GM21526 (cell line): ENCODE measurements at regions not wholly inside any gene's neighbourhood (a gene's known extent, or its start where the extent isn't known, plus 50 kb on each side); places are given as distances from the start of the nearest gene placed in this dataset.

Experiments used
- ATAC-seq: cut with Tn5 transposase; IDR thresholded peaks from one replicate; pipeline ENCODE4 v1.9.1; 2021; ENCODE audit warnings: moderate library complexity; ENCODE audit not compliant: unreplicated experiment, low FRiP score

DNA sequence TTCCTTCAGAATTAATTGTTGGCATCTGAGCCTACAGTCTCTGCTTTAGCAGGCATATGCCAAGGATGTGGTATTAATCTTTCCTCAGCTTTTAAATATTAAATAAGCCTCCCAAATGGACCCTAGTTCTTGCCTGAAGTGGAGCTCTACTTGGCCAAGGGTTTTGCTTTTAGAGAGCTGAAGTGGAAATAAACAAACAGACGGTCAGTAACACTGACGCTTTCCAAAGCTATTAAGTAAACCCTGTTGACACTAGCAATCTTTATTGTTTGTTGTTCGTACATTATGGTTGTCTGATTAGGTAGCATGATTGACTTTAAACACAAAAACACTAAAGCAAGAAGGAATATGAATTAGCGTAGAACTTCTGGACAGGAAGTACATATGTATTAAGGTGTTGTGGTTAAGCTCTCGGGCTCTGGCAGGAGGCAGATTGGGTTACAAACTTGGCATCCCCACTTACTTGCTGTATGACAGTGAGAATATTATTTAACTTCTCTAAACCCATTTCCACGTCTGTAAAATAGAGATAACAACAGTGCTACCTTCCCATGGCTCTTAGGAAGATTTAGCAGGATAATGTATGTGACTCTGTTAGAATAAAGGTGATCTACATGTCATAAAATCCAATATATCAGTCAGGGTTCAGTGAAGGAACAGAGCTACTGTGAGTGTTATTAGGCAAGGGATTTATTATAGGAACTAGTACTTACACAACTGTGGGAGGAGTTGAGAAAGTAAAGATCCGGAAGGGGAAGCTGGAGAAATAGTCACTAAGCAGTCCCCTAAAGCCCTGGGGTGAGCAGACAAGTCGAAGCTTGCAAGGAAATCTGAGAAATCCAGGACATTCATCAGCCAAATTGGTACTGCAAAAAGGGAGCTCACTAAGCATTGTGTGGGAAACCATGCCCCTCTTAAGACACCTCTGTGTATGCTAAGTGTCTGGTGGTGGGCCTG, 92.2 kb upstream of the ATF7IP start:
- ATAC-seq = no peak

DNA sequence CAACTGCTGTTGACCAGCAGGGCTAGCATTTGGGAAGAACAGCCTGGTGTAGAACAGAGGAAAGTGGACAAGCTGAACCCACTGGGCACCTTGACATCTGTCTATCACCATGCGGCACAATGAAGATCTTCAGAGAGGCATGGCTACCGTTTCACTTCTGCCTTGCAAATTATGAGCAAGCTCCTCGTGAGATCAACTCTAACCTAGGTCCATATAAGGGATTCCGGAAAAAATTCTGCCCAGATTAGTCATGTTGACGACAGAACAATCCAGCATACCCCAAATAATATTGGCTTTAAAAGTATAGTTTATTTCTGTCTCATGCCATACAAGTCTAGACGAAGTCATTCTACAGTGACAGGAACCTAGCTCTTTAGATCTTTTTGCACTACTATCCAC, 91.6 kb upstream of the ATF7IP start:
- no peak for ATAC-seq

DNA sequence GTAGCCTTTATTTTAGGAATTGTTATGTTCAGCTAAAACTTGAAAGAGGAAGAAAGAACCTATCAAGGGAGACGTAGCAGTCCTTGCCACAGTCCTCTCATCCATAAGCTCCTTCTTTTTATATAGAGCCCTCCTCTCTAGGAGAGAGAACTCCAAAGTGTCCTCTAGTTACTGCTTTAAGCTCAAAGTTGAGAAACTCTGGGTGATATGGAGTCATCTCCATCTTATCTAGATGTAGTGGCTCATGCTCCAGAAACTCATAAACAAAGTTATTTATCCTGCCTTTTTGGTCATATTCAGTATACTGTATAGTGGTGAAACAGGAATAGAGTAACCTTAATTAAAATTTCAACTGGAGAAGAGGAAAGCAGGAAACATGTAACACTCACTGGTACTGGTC, 90.4 kb upstream of the ATF7IP start:
- ATAC-seq = no peak

GRCh38 chr12:14275886-14276285, 89.6 kb upstream of the ATF7IP start:
- ATAC-seq = no peak

GRCh38 chr12:14278294-14278953, 87.1 kb upstream of the ATF7IP start:
- ATAC-seq = peak; percentile 50

DNA sequence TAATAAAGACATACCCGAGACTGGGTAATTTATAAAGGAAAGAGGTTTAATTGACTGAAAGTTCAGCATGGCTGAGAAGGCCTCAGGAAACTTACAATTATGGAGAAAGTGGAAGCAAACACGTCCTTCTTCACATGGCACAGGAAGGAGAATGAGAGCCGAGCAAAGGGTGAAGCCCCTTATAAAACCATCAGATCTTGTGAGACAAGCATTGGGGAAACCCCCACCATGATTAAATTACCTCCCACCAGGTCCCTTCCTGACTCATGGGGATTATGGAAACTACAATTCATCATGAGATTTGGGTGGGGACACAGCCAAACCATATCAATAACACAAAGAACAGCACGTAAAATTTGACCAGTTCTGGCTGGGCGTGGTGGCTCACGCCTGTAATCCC, 85.6 kb upstream of the ATF7IP start:
- ATAC-seq = no peak

GRCh38 chr12:14280921-14281320, 84.6 kb upstream of the ATF7IP start:
- ATAC-seq = no peak

GRCh38 chr12:14281539-14281938, 83.9 kb upstream of the ATF7IP start:
- no peak for ATAC-seq

- peak; percentile 33 for ATAC-seq
Measured at GRCh38 chr12:14283489-14284144, 81.9 kb upstream of the ATF7IP start.

DNA sequence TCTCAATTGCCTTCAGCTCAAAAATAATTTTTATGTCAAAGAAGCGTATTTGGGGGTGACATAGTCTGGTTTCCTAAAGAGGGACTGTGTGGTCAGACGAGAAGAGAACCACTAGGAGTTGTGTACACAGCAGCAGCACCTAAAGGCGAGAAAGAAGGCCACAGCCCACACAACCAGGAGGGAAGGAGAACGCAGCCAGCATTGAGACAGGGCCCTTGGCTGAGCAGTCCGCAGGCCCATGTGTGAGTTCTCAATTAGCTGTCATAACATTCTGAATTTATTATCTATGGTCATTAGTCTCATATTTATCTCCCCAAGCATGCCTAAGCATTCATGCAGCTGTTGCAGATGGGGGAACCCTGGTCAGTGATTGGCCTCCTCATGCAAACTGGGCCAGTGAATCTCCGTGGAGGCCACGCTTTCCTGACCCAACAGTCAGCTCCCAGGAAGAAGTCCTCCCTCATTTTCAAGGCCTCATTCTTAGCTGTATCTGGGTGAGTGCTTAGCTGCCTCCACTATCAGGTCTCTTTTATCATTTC, 81.2 kb upstream of the ATF7IP start:
- peak; percentile 69 for ATAC-seq

GRCh38 chr12:14289601-14290000, 75.9 kb upstream of the ATF7IP start:
- ATAC-seq = no peak

DNA sequence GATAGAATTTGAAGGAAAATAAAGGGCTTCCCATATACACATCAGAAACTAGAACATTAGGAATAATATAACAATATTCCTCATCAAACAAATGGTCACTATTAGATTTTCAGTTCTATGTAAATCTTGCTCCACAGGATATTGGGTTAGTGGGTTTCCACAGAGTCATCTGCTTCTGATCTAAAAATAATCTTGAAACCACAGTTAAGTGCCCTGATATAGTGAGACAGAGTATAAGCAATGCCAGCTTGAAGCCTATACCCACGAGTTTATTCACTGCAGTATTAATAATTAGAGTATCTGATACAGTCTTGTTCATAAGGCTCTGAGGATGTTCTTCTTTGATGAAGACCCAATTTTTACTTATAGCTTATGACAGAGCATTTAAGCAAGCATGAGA, 74.5 kb upstream of the ATF7IP start:
- no peak for ATAC-seq

DNA sequence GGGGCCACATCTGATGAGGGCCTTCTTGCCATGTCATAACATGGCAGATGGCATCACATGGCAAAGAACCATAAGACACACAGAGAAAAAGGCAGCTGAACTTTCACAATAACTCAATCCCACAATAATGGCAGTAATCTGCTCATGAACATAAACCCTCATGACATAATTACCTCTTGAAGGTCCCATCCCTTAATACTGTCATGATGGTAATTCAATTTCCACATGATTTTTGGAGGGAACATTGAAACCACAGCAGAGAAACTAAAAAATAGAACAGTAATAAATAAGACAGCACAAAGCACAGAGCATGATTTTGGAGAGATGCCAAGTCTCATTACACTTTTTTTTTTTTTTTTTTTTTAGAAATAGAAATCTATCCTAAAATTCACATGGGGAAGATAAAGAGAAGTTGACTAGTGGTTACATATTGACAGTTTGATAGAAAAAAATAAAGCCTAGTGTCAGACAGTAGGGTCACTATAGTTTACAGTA, 61.8 kb upstream of the ATF7IP start:
- ATAC-seq = no peak

DNA sequence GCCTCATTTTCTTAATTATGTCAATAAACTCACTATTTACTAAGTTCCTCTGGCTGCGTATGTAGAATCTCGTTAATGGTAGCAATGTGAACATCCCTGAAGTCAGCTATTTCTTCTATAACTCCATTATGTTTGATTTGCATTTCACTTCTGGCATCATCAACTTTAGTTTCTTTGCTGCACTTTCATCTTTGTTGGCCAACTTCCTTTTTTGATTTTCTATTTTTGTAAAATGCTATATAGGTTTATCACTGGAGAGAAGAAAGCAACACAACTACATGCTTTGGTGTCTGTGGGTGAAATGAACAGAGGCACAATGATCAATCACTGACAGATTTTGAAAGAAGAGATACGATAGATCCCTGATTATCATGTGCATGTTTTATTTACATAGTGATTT, 58.5 kb upstream of the ATF7IP start:
- no peak for ATAC-seq

DNA sequence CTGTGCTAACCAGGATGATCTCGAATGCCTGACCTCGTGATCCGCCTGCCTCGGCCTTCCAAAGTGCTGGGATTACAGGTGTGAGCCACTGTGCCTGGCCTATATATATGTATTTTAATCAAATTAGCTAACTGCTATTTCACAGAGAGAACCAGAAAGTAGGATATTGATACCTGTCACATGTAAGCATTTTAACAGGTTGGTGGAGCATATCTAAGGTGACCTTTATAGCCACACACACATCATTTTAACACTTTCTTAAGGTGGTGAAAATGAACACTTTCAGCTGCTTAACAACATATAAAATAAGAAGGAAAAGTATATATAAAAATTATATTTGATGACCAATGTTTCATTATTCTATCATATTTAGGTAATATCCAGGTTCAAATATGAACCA, 57.0 kb upstream of the ATF7IP start:
- no peak for ATAC-seq

DNA sequence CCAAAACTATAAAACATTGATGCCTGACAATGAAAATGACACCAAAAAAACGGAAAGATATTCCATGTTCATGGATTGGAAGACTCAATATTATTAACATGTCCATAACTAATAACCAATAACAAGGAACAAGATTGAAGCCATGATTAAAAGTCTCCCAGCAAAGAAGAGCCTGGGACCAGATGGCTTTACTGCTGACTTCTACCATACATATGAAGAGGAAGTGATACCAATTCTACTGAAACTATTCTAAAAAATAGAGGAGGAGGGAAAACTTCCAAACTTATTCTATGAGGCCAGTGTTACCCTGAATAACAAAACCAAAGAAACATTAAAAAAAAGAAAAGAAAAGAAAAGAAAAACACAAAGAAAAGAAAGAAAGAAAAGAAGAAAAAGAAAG, 54.6 kb upstream of the ATF7IP start:
- no peak for ATAC-seq

DNA sequence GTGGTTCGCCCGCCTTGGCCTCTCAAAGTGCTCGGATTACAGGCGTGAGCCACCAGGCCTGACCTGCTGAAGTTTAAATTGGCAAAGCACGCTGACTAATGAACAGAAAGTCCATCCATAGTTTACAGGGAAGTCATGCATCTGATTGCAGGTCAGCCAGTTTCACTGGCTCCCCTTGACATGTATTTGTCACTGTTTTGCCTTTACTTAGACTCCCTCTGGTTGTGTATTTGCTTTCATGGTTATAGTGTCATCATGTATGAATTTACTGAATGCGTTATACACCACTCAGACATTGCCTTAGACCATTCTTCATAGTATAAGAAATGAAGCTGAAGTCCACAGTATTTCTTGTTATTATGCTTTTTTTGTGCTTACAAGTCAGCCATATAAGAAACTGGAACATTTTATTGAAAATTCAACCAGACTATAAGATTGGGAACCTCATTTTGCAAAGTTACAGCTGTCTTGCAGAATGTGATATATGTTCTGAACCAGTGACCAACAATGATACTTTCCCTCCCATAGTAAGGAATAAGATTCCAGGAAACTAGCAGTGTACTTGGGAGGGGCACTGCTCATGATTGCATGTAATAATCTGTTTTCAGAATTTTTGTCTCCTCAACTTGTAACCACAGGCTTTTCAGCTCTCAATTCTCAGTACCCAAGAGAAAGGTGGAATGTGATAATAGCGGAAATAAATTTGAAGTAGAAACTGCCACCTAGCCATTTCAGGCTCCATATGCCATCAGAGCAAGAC, 51.9 kb upstream of the ATF7IP start:
- no peak for ATAC-seq

GRCh38 chr12:14314801-14315200, 50.7 kb upstream of the ATF7IP start:
- ATAC-seq = no peak

- no peak for ATAC-seq
Measured at GRCh38 chr12:14315501-14315900, 50.0 kb upstream of the ATF7IP start.
